GF-D8 (cell line): ENCODE measurements at regions not wholly inside any gene's neighbourhood (a gene's known extent, or its start where the extent isn't known, plus 50 kb on each side); places are given as distances from the start of the nearest gene placed in this dataset.

Experiments used
- DNase-seq: peaks from one replicate; lab custom pipeline; 2025; lab: John Stamatoyannopoulos, UW

- DNase-seq, result no peak
Measured at GRCh38 chr3:177530908-177531307, 333.6 kb upstream of the TBL1XR1 start.

- no peak for DNase-seq
Measured at GRCh38 chr3:177536873-177537272, 339.6 kb upstream of the TBL1XR1 start.

- DNase-seq, result no peak
Measured at GRCh38 chr3:177537612-177538011, 340.3 kb upstream of the TBL1XR1 start.

- DNase-seq, result no peak
Measured at GRCh38 chr3:177538048-177538749, 340.9 kb upstream of the TBL1XR1 start.

- DNase-seq, result no peak
Measured at GRCh38 chr3:177538750-177539730, 341.8 kb upstream of the TBL1XR1 start.

GRCh38 chr3:177541541-177541940, 344.3 kb upstream of the TBL1XR1 start:
- no peak for DNase-seq

GRCh38 chr3:177545964-177546363, 348.7 kb upstream of the TBL1XR1 start:
- no peak for DNase-seq

- DNase-seq, result no peak
Measured at GRCh38 chr3:177547711-177548350, 350.5 kb upstream of the TBL1XR1 start.

GRCh38 chr3:177550667-177551066, 353.4 kb upstream of the TBL1XR1 start:
- no peak for DNase-seq

GRCh38 chr3:177551431-177551836, 354.2 kb upstream of the TBL1XR1 start:
- no peak for DNase-seq

- no peak for DNase-seq
Measured at GRCh38 chr3:177552051-177552450, 354.8 kb upstream of the TBL1XR1 start.

- DNase-seq, result no peak
Measured at GRCh38 chr3:177553012-177553411, 355.7 kb upstream of the TBL1XR1 start.

GRCh38 chr3:177553579-177553978, 356.3 kb upstream of the TBL1XR1 start:
- DNase-seq, result no peak

- DNase-seq, result no peak
Measured at GRCh38 chr3:177554895-177555759, 357.8 kb upstream of the TBL1XR1 start.

GRCh38 chr3:177557548-177557947, 360.3 kb upstream of the TBL1XR1 start:
- no peak for DNase-seq

- DNase-seq, result no peak
Measured at GRCh38 chr3:177561365-177561764, 364.1 kb upstream of the TBL1XR1 start.

- DNase-seq, result no peak
Measured at GRCh38 chr3:177561769-177562392, 364.6 kb upstream of the TBL1XR1 start.

- no peak for DNase-seq
Measured at GRCh38 chr3:177563243-177563780, 366.0 kb upstream of the TBL1XR1 start.

GRCh38 chr3:177563792-177564191, 366.5 kb upstream of the TBL1XR1 start:
- no peak for DNase-seq

GRCh38 chr3:177565981-177566380, 368.7 kb upstream of the TBL1XR1 start:
- no peak for DNase-seq

- no peak for DNase-seq
Measured at GRCh38 chr3:177567833-177568232, 370.6 kb upstream of the TBL1XR1 start.
